Mesenchymal stem cell (in vitro differentiated cells and primary cell): ENCODE measurements at regions not wholly inside any gene's neighbourhood (a gene's known extent, or its start where the extent isn't known, plus 50 kb on each side); places are given as distances from the start of the nearest gene placed in this dataset.

Experiments
- DNase-seq: peaks from one replicate; pipeline ENCODE4 v3.0.0-alpha.2; 2013
- H2AFZ ChIP-seq: one replicate; pipeline ENCODE4 v1.6.1; 2013; ENCODE audit warnings: low read depth, mild to moderate bottlenecking, control low read depth, inconsistent platforms, low read length, moderate library complexity
- H2AK5ac ChIP-seq: 2 replicates; pipeline ENCODE4 v1.6.1; 2013; ENCODE audit warnings: low read length, moderate library complexity, mild to moderate bottlenecking, inconsistent platforms; ENCODE audit not compliant: severe bottlenecking
- H2BK120ac ChIP-seq: one replicate; pipeline ENCODE4 v1.6.1; 2013; ENCODE audit warnings: low read depth, mild to moderate bottlenecking, inconsistent platforms, low read length, moderate library complexity
- H2BK12ac ChIP-seq, 2 experiments: one replicate each; pipeline ENCODE4 v1.6.1; 2013; ENCODE audit warnings: inconsistent platforms in 2 of 2, low read length in 2 of 2, mild to moderate bottlenecking in 2 of 2, moderate library complexity in 2 of 2, control low read depth in 1 of 2
- H2BK15ac ChIP-seq: one replicate; pipeline ENCODE4 v1.6.1; 2013; ENCODE audit warnings: mild to moderate bottlenecking, low read depth, inconsistent platforms; ENCODE audit not compliant: poor library complexity, severe bottlenecking
- H2BK5ac ChIP-seq: 2 replicates; pipeline ENCODE4 v1.6.1; 2013; ENCODE audit warnings: low read depth, mild to moderate bottlenecking, low read length, control low read depth, inconsistent platforms; ENCODE audit not compliant: poor library complexity, severe bottlenecking
- H3K14ac ChIP-seq, 2 experiments: one replicate each; pipeline ENCODE4 v1.6.1; 2013; ENCODE audit warnings: inconsistent platforms in 2 of 2, low read length in 2 of 2, control low read depth in 1 of 2, mild to moderate bottlenecking in 1 of 2, moderate library complexity in 1 of 2
- H3K18ac ChIP-seq, 2 experiments: one replicate each; pipeline ENCODE4 v1.6.1; 2013; ENCODE audit warnings: inconsistent platforms in 2 of 2, low read length in 2 of 2, control low read depth in 1 of 2, low read depth in 1 of 2, mild to moderate bottlenecking in 1 of 2
- H3K23ac ChIP-seq, 2 experiments: one replicate each; pipeline ENCODE4 v1.6.1; 2013; ENCODE audit warnings: inconsistent platforms in 2 of 2, low read length in 2 of 2, mild to moderate bottlenecking in 2 of 2, moderate library complexity in 2 of 2, control low read depth in 1 of 2
- H3K27ac ChIP-seq: 2 replicates; pipeline ENCODE4 v1.5.1; 2013; ENCODE audit warnings: mild to moderate bottlenecking, moderate library complexity, low read length, control low read depth, inconsistent platforms; ENCODE audit not compliant: poor library complexity, severe bottlenecking
- H3K27me3 ChIP-seq, 2 experiments: 2 replicates each; pipeline versions ENCODE4 v1.6.1 to v1.7.0; 2013; ENCODE audit warnings: low read length in 2 of 2, mild to moderate bottlenecking in 2 of 2, moderate library complexity in 2 of 2, control low read depth in 1 of 2, inconsistent platforms in 1 of 2; ENCODE audit not compliant: control insufficient read depth in 1 of 2, insufficient read depth in 1 of 2
- H3K36me3 ChIP-seq, 2 experiments: 2 replicates each; pipeline versions ENCODE4 v1.6.1 to v1.7.0; 2013; ENCODE audit warnings: low read length in 2 of 2, control low read depth in 1 of 2, inconsistent platforms in 1 of 2, low read depth in 1 of 2, mild to moderate bottlenecking in 1 of 2; ENCODE audit not compliant: insufficient read depth in 2 of 2, control insufficient read depth in 1 of 2
- H3K4ac ChIP-seq, 2 experiments: one replicate each; pipeline ENCODE4 v1.6.1; 2013; ENCODE audit warnings: inconsistent platforms in 2 of 2, low read length in 2 of 2, mild to moderate bottlenecking in 2 of 2, moderate library complexity in 2 of 2, control low read depth in 1 of 2, low read depth in 1 of 2
- H3K4me1 ChIP-seq: 2 replicates; pipeline ENCODE4 v1.6.1; 2013; ENCODE audit warnings: low read depth, low read length, control low read depth; ENCODE audit not compliant: control insufficient read depth, insufficient read depth
- H3K4me2 ChIP-seq: 2 replicates; pipeline ENCODE4 v1.6.1; 2013; ENCODE audit warnings: low read length, mild to moderate bottlenecking, inconsistent platforms; ENCODE audit not compliant: poor library complexity, severe bottlenecking
- H3K4me3 ChIP-seq, 2 experiments: 2 replicates each; pipeline versions ENCODE4 v1.5.1 to v1.7.0; 2013; ENCODE audit warnings: low read length in 2 of 2, mild to moderate bottlenecking in 2 of 2, control low read depth in 1 of 2, low read depth in 1 of 2; ENCODE audit not compliant: insufficient read depth in 1 of 2
- H3K79me1 ChIP-seq: replicated peaks from 2 replicates; pipeline ENCODE4 v1.6.1; 2013; ENCODE audit warnings: mild to moderate bottlenecking, control low read depth, low read length, inconsistent platforms; ENCODE audit not compliant: poor library complexity, severe bottlenecking
- H3K9ac ChIP-seq: 2 replicates; pipeline ENCODE4 v1.7.0; 2013; ENCODE audit warnings: mild to moderate bottlenecking, low read length, moderate library complexity
- H3K9me3 ChIP-seq: 2 replicates; pipeline ENCODE4 v1.7.0; 2013; ENCODE audit warnings: mild to moderate bottlenecking, low read length; ENCODE audit not compliant: control insufficient read depth
- H4K8ac ChIP-seq: one replicate; pipeline ENCODE4 v1.6.1; 2013; ENCODE audit warnings: inconsistent platforms, mild to moderate bottlenecking, low read length, moderate library complexity
- H4K91ac ChIP-seq: one replicate; pipeline ENCODE4 v1.6.1; 2013; ENCODE audit warnings: mild to moderate bottlenecking, low read length, inconsistent platforms
- WGBS: methylation state at CpG from one replicate; pipeline ENCODE4 v1.1.7; 2013; ENCODE audit warnings: mixed read lengths; 5-methylcytosine and 5-hydroxymethylcytosine counted together

DNA sequence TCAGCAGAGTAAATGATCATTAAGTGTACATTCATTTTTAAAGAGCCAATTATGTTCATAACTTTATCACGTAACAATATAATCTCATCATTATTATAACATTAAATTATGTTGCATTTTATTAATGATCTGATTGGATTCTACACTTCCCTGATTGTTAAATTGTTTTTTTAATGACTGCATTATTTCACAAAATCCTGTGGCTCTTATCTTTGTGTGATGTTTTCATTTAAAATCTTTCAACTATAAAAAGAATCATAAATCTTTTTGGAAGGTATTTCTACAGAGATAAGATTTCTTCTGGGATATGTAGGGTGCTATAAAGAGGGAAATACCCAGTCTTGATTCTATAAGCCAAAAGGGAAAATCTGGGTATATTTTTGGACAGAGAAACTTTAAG is 101.7 kb downstream of the ZIC5 start:
- no peak overlapping the region for H3K4me3 ChIP-seq
- no peaks in the 10 kb centered on the region for H3K79me1 ChIP-seq
- no peaks in the 10 kb centered on the region for H3K9me3 ChIP-seq
- no peak overlapping the region for H2BK12ac ChIP-seq
- no peaks in the 10 kb centered on the region for H3K36me3 ChIP-seq
- no peak overlapping the region for H3K9ac ChIP-seq
- no peak overlapping the region for H2AK5ac ChIP-seq
- no peak overlapping the region for H3K4me2 ChIP-seq
- no peak overlapping the region for H3K14ac ChIP-seq
- no peaks in the 10 kb centered on the region for H3K27me3 ChIP-seq
- H3K18ac ChIP-seq, result no peak overlapping the region
- no peak overlapping the region for H4K91ac ChIP-seq
- DNase-seq, result no peak
- no peak overlapping the region for H3K27ac ChIP-seq
- H2BK120ac ChIP-seq, result no peak overlapping the region
- no peak overlapping the region for H4K8ac ChIP-seq
- H3K23ac ChIP-seq, result no peak overlapping the region
- H2AFZ ChIP-seq, result no peak overlapping the region
- no peak overlapping the region for H2BK5ac ChIP-seq
- WGBS, result no CpG with 5 or more reads among the region's 1 CpG
- no peaks in the 10 kb centered on the region for H3K4me1 ChIP-seq
- no peak overlapping the region for H3K4ac ChIP-seq
- no peak overlapping the region for H2BK15ac ChIP-seq

GRCh38 chr13:99868767-99869166 is 102.8 kb downstream of the ZIC5 start:
- Histone ChIP-seq H3K27me3 (no peaks in the 10 kb centered on the region), H3K23ac (no peak overlapping the region), H3K18ac (no peak overlapping the region), H3K14ac (no peak overlapping the region), H2BK5ac (no peak overlapping the region), H3K4me1 (no peaks in the 10 kb centered on the region), H2AFZ (no peak overlapping the region), H3K9ac (no peak overlapping the region), H2BK15ac (no peak overlapping the region), H3K9me3 (no peaks in the 10 kb centered on the region), H3K4me3 (no peak overlapping the region), H3K36me3 (no peaks in the 10 kb centered on the region), H2BK12ac (no peak overlapping the region), H4K8ac (no peak overlapping the region), H3K27ac (no peak overlapping the region), H3K4me2 (no peak overlapping the region), H3K79me1 (no peaks in the 10 kb centered on the region), H2AK5ac (no peak overlapping the region), H4K91ac (no peak overlapping the region), H2BK120ac (no peak overlapping the region), H3K4ac (no peak overlapping the region)
- 92% methylated on average over 2 of the region's 3 CpGs for WGBS
- no peak for DNase-seq

DNA sequence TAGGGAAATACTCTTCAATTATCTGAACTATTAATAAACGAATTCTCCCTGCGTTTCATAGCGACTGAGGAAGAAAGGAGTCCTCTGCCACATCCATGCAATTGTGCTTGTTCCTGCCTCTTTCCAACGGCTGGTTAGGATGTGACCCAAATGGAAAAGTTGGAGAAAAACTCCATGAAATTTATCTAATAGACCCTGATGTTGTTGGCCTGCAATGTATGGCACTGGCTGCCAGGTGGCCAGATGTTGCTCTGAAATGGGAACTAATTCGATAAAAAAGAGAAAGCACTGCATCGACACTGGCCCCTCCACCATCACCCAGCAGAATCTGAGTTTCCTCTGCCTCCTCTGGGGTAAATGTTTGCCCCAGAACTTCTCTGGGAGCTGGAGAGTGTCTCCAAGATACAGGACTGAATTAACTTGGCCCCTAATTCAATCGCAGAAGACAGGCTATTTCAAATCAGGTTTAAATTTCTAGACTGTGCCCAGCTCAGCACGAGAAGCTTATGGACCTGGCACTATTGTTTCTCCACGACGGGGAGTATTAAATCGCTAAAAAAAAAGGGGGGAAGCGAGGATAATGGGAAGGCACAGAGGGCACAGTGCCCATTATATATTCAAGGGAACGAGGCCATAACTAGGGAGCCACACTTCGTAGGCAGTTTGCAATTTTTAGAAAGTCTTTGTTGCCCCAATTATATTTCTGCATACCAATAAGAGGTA is 103.9 kb downstream of the ZIC5 start:
- H2BK120ac ChIP-seq, result no peak overlapping the region
- H3K27me3 ChIP-seq, result no peaks in the 10 kb centered on the region
- no peaks in the 10 kb centered on the region for H3K4me1 ChIP-seq
- H3K27ac ChIP-seq, result no peak overlapping the region
- H4K8ac ChIP-seq, result no peak overlapping the region
- no peak overlapping the region for H3K4me3 ChIP-seq
- H2AK5ac ChIP-seq, result no peak overlapping the region
- no peak overlapping the region for H3K4ac ChIP-seq
- no peaks in the 10 kb centered on the region for H3K79me1 ChIP-seq
- no peak overlapping the region for H3K4me2 ChIP-seq
- WGBS, result 87% methylated on average over 12 of the region's 14 CpGs
- no peak overlapping the region for H3K9ac ChIP-seq
- DNase-seq, result no peak
- H3K9me3 ChIP-seq, result no peaks in the 10 kb centered on the region
- no peak overlapping the region for H2BK12ac ChIP-seq
- no peak overlapping the region for H4K91ac ChIP-seq
- no peak overlapping the region for H2BK5ac ChIP-seq
- no peak overlapping the region for H2BK15ac ChIP-seq
- no peak overlapping the region for H3K14ac ChIP-seq
- no peak overlapping the region for H3K23ac ChIP-seq
- no peak overlapping the region for H3K18ac ChIP-seq
- H2AFZ ChIP-seq, result no peak overlapping the region
- no peaks in the 10 kb centered on the region for H3K36me3 ChIP-seq

DNA sequence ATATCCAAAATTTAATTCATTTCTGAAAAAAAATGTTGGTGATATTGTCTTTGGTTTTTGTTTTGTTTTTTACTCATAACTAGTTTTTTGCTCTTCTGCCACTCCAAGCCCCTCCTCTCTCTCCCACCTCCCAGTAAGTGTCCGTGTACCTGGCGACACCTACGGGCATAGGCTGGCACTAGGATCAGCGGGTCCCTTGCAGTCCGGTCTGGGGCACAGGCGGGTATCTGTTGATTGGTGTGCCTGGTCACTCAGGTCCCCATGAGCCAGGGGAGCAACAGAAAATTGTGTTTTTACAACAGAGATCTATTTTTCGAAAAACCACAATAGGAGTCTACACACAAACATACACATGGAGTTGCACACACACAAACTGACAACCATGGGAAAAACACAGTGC is 104.8 kb downstream of the ZIC5 start:
- no peak overlapping the region for H3K4me2 ChIP-seq
- no peak for DNase-seq
- no peak overlapping the region for H2BK12ac ChIP-seq
- H3K18ac ChIP-seq, result no peak overlapping the region
- no peaks in the 10 kb centered on the region for H3K9me3 ChIP-seq
- no peak overlapping the region for H2BK120ac ChIP-seq
- no peak overlapping the region for H4K91ac ChIP-seq
- H3K4me1 ChIP-seq, result no peaks in the 10 kb centered on the region
- H2BK5ac ChIP-seq, result no peak overlapping the region
- H3K79me1 ChIP-seq, result no peaks in the 10 kb centered on the region
- no peak overlapping the region for H3K4me3 ChIP-seq
- no peak overlapping the region for H2AK5ac ChIP-seq
- H3K14ac ChIP-seq, result no peak overlapping the region
- H3K27me3 ChIP-seq, result no peaks in the 10 kb centered on the region
- H3K36me3 ChIP-seq, result no peaks in the 10 kb centered on the region
- H3K9ac ChIP-seq, result no peak overlapping the region
- no peak overlapping the region for H2BK15ac ChIP-seq
- no peak overlapping the region for H3K27ac ChIP-seq
- H3K23ac ChIP-seq, result no peak overlapping the region
- WGBS, result 98% methylated on average over 6 of the region's 7 CpGs
- no peak overlapping the region for H3K4ac ChIP-seq
- H2AFZ ChIP-seq, result no peak overlapping the region
- no peak overlapping the region for H4K8ac ChIP-seq
